Lower lobe of right lung (tissue), 2 donors: ENCODE measurements at regions not wholly inside any gene's neighbourhood (a gene's known extent, or its start where the extent isn't known, plus 50 kb on each side); places are given as distances from the start of the nearest gene placed in this dataset.

Experiments used
- ATAC-seq, 2 donors: fragments of 200-7000 bp; cut with Tn5 transposase; one replicate each; pipeline ENCODE4 v1.9.1; 2020 to 2022; ENCODE audit warnings: mild to moderate bottlenecking in 2 of 2, moderate library complexity in 2 of 2
- DNase-seq: peaks from one replicate; pipeline ENCODE4 v3.0.0-alpha.2; 2020
- H3K27ac ChIP-seq: fragments of 200-600 bp; one replicate; pipeline ENCODE4 v1.8.0; 2022
- H3K27me3 ChIP-seq: fragments of 200-600 bp; one replicate; pipeline ENCODE4 v1.8.0; 2022; ENCODE audit warnings: low read depth
- H3K36me3 ChIP-seq: fragments of 200-600 bp; one replicate; pipeline ENCODE4 v1.8.0; 2022; ENCODE audit warnings: mild to moderate bottlenecking
- H3K4me1 ChIP-seq: fragments of 200-600 bp; one replicate; pipeline ENCODE4 v1.8.0; 2022
- H3K4me3 ChIP-seq: fragments of 200-600 bp; one replicate; pipeline ENCODE4 v1.8.0; 2022; ENCODE audit warnings: mild to moderate bottlenecking
- H3K9me3 ChIP-seq: fragments of 200-600 bp; one replicate; pipeline ENCODE4 v1.8.0; 2022
- CTCF ChIP-seq: fragments of 200-600 bp; IDR thresholded peaks from one replicate; pipeline ENCODE4 v1.8.0; 2022; ENCODE audit warnings: antibody characterized with exemption, mild to moderate bottlenecking
- intact Hi-C: fragments of 100-400 bp; cut with DNase I; formaldehyde crosslinking; loops from one replicate; pipeline ENCODE4 v1.11.0; 2022
- donor health status: DM: no; HTN: yes; CAD: no; lungs with severe emphysema.

- H3K27ac ChIP-seq: no peak overlapping the region
- no peaks in the 10 kb centered on the region for H3K36me3 ChIP-seq
- DNase-seq: no peak
- no peaks in the 10 kb centered on the region for H3K9me3 ChIP-seq
- no peaks in the 10 kb centered on the region for H3K27me3 ChIP-seq
- TF ChIP-seq CTCF: no peak
- no peaks in the 10 kb centered on the region for H3K4me1 ChIP-seq
- no peak for ATAC-seq
- intact Hi-C loops: no loop called here
- no peak overlapping the region for H3K4me3 ChIP-seq
These were observed 602.8 kb downstream of the FAT4 start for GRCh38 chr4:125917559-125917958.

GRCh38 chr4:125928652-125929051, 613.9 kb downstream of the FAT4 start:
- ATAC-seq: no peak
- no peak for TF ChIP-seq CTCF
- Histone ChIP-seq H3K9me3 (peaks cover 8% of the 10 kb centered on the region), H3K4me3 (no peak overlapping the region), H3K4me1 (no peaks in the 10 kb centered on the region), H3K36me3 (no peaks in the 10 kb centered on the region), H3K27me3 (no peaks in the 10 kb centered on the region), H3K27ac (no peak overlapping the region)
- intact Hi-C loops: no loop called here
- no peak for DNase-seq

- TF ChIP-seq CTCF: no peak
- DNase-seq (no peak), ATAC-seq (no peak)
- H3K36me3 ChIP-seq: no peaks in the 10 kb centered on the region
- intact Hi-C loops: no loop called here
- no peak overlapping the region for H3K4me3 ChIP-seq
- no peak overlapping the region for H3K27ac ChIP-seq
- peaks cover 14% of the 10 kb centered on the region for H3K9me3 ChIP-seq
- H3K27me3 ChIP-seq: no peaks in the 10 kb centered on the region
- H3K4me1 ChIP-seq: no peaks in the 10 kb centered on the region
These were observed 623.8 kb downstream of the FAT4 start for GRCh38 chr4:125938541-125938940.

- Histone ChIP-seq H3K27ac (no peak overlapping the region), H3K9me3 (no peaks in the 10 kb centered on the region), H3K36me3 (no peaks in the 10 kb centered on the region), H3K4me3 (no peak overlapping the region), H3K27me3 (no peaks in the 10 kb centered on the region), H3K4me1 (no peaks in the 10 kb centered on the region)
- no peak for DNase-seq
- TF ChIP-seq CTCF: no peak
- ATAC-seq: no peak
- intact Hi-C loops: no loop called here
These were observed 625.7 kb downstream of the FAT4 start for GRCh38 chr4:125940426-125940825.

GRCh38 chr4:125944966-125945365, 630.2 kb downstream of the FAT4 start:
- Histone ChIP-seq H3K9me3 (no peaks in the 10 kb centered on the region), H3K4me1 (no peaks in the 10 kb centered on the region), H3K27me3 (no peaks in the 10 kb centered on the region), H3K4me3 (no peak overlapping the region), H3K36me3 (no peaks in the 10 kb centered on the region), H3K27ac (no peak overlapping the region)
- intact Hi-C loops: no loop called here
- ATAC-seq (no peak), DNase-seq (no peak)
- no peak for TF ChIP-seq CTCF

GRCh38 chr4:125948021-125948420, 633.3 kb downstream of the FAT4 start:
- ATAC-seq (no peak), DNase-seq (no peak)
- no peak for TF ChIP-seq CTCF
- H3K4me3 ChIP-seq: no peak overlapping the region
- intact Hi-C loops: no loop called here
- no peaks in the 10 kb centered on the region for H3K36me3 ChIP-seq
- no peaks in the 10 kb centered on the region for H3K4me1 ChIP-seq
- no peak overlapping the region for H3K27ac ChIP-seq
- no peaks in the 10 kb centered on the region for H3K9me3 ChIP-seq
- no peaks in the 10 kb centered on the region for H3K27me3 ChIP-seq
